Keratinocyte (primary cell): ENCODE measurements at regions not wholly inside any gene's neighbourhood (a gene's known extent, or its start where the extent isn't known, plus 50 kb on each side); places are given as distances from the start of the nearest gene placed in this dataset.

Experiments used
- DNase-seq: peaks from one replicate; pipeline ENCODE4 v3.0.0-alpha.2; 2011; ENCODE audit warnings: low read depth, missing footprints, low spot score
- FAIRE-seq: peaks from 2 replicates; lab custom pipeline; 2011; peaks lifted over from hg19 to GRCh38; lab: Jason Lieb, UNC
- H2AFZ ChIP-seq: 2 replicates; pipeline ENCODE4 v1.6.0; 2012; ENCODE audit warnings: low read length, control low read depth, inconsistent platforms; ENCODE audit not compliant: control insufficient read depth
- H3K27ac ChIP-seq: 2 replicates; pipeline ENCODE4 v1.5.1; 2011; ENCODE audit warnings: low read length; ENCODE audit not compliant: control insufficient read depth, insufficient read depth
- H3K27me3 ChIP-seq: 3 replicates; pipeline ENCODE4 v1.6.0; 2011; ENCODE audit warnings: low read length; ENCODE audit not compliant: control insufficient read depth, insufficient read depth; ENCODE audit errors: extremely low read depth
- H3K36me3 ChIP-seq, 2 experiments: 2 replicates in 1 of 2; 3 replicates in 1 of 2; pipeline ENCODE4 v1.5.1; 2011; ENCODE audit warnings: low read length in 2 of 2, mild to moderate bottlenecking in 1 of 2; ENCODE audit not compliant: control insufficient read depth in 2 of 2, insufficient read depth in 2 of 2; ENCODE audit errors: extremely low read depth in 1 of 2
- H3K4me1 ChIP-seq: 3 replicates; pipeline ENCODE4 v1.5.1; 2011; ENCODE audit warnings: low read length; ENCODE audit not compliant: control insufficient read depth, insufficient read depth; ENCODE audit errors: extremely low read depth
- H3K4me2 ChIP-seq: 3 replicates; pipeline ENCODE4 v1.6.0; 2011; ENCODE audit warnings: low read depth, low read length; ENCODE audit not compliant: control insufficient read depth, insufficient read depth; ENCODE audit errors: extremely low read depth
- H3K4me3 ChIP-seq, 3 experiments: fragments of 200-600 bp in 1 of 3; sonication (generic) in 1 of 3; 2 replicates in 2 of 3; 3 replicates in 1 of 3; pipeline ENCODE4 v1.5.1; 2011 to 2016; ENCODE audit warnings: low read length in 3 of 3, mild to moderate bottlenecking in 3 of 3, control low read depth in 2 of 3, inconsistent platforms in 1 of 3, low read depth in 1 of 3, mixed read lengths in 1 of 3, mixed run types in 1 of 3, moderate library complexity in 1 of 3; ENCODE audit not compliant: control insufficient read depth in 2 of 3, insufficient read depth in 2 of 3; ENCODE audit errors: extremely low read depth in 1 of 3
- H3K79me2 ChIP-seq: 2 replicates; pipeline ENCODE4 v1.6.0; 2012; ENCODE audit warnings: low read length; ENCODE audit not compliant: control insufficient read depth, insufficient read depth
- H3K9ac ChIP-seq: 3 replicates; pipeline ENCODE4 v1.6.0; 2011; ENCODE audit warnings: low read length; ENCODE audit not compliant: control insufficient read depth, insufficient read depth; ENCODE audit errors: extremely low read depth
- H3K9me1 ChIP-seq: 3 replicates; pipeline ENCODE4 v1.6.0; 2011; ENCODE audit warnings: low read length; ENCODE audit not compliant: control insufficient read depth, insufficient read depth; ENCODE audit errors: extremely low read depth
- H3K9me3 ChIP-seq: 2 replicates; pipeline ENCODE4 v1.5.1; 2012; ENCODE audit warnings: low read depth, low read length; ENCODE audit not compliant: control insufficient read depth
- H4K20me1 ChIP-seq: 3 replicates; pipeline ENCODE4 v1.6.0; 2011; ENCODE audit warnings: low read length; ENCODE audit not compliant: control insufficient read depth, insufficient read depth; ENCODE audit errors: extremely low read depth
- CTCF ChIP-seq, 3 experiments: IDR thresholded peaks in 1 of 3; conservative IDR thresholded peaks in 1 of 3; optimal IDR thresholded peaks in 1 of 3; 2 replicates in 2 of 3; 3 replicates in 1 of 3; pipeline versions ENCODE3 to v1.5.1; 2011; ENCODE audit warnings: low read length in 3 of 3, mild to moderate bottlenecking in 3 of 3, moderate library complexity in 2 of 3, control low read depth in 1 of 3, inconsistent platforms in 1 of 3; ENCODE audit not compliant: insufficient read depth in 2 of 3; ENCODE audit errors: extremely low read depth in 1 of 3
- EZH2 ChIP-seq: IDR thresholded peaks from one replicate; pipeline ENCODE4 v1.6.1; 2012; ENCODE audit warnings: inconsistent platforms, mild to moderate bottlenecking, low read length, moderate library complexity
- dilution Hi-C: fragments of 300-500 bp; cut with MboI; formaldehyde crosslinking; loops from one replicate; pipeline ENCODE4 v1.7.0; 2020; ENCODE audit warnings: low sequenced_read_pairs; ENCODE audit not compliant: extremely low pct_ligation_motif_present

DNA sequence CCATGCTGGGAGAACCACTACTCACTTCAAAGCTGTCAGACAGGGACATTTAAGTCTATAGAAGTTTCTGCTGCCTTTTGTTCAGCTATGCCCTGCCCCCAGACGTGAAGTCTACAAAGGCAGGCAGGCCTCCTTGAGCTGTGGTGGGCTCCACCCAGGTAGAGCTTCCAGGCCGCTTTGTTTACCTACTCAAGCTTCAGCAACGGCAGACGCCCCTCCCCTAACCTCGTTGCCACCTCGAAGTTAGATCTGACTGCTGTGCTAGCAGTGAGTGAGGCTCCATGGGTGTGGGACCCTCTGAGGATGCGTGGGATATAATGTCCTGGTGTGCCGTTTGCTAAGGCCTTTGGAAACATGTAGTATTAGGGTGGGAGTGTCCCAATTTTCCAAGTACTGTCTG, 276.7 kb downstream of the ZIC4 start:
- Histone ChIP-seq H3K4me3 (no peak overlapping the region), H3K4me2 (no peak overlapping the region), H3K79me2 (no peaks in the 10 kb centered on the region), H3K36me3 (no peaks in the 10 kb centered on the region), H3K27ac (no peak overlapping the region), H3K9me1 (no peaks in the 10 kb centered on the region), H2AFZ (no peak overlapping the region), H3K9me3 (no peaks in the 10 kb centered on the region), H3K4me1 (no peaks in the 10 kb centered on the region), H3K9ac (no peak overlapping the region), H4K20me1 (no peaks in the 10 kb centered on the region), H3K27me3 (no peaks in the 10 kb centered on the region)
- FAIRE-seq (no peak), DNase-seq (no peak)
- dilution Hi-C loops, result no loop called here
- no peak for TF ChIP-seq EZH2
- no peak for TF ChIP-seq CTCF (optimal IDR thresholded peaks at IDR 0.05 in 1 of 3, IDR thresholded peaks at IDR 0.05 in 1 of 3, conservative IDR thresholded peaks at IDR 0.05 in 1 of 3; ENCODE audit: extremely low read depth in 1 of 3, insufficient read depth in 2 of 3, low read length in 3 of 3)

DNA sequence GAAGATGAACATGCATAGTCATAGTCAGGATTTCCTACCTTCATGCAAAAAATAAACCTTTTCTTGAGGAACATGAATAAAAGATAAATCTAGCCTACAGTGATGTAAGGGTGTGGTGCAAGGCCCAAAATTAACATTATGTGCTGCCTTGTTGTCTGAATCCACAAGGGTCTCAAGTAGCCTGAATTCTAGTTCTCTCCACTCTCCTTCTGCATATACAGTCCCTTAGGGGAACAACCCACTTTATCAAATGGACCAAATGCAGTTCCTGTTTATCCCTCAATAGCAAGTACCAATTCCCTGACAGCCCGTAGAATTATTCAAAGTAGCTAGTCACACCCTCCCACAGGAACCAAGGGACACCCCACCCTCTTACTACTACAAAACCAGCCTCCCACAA, 284.0 kb downstream of the ZIC4 start:
- Histone ChIP-seq H2AFZ (no peak overlapping the region), H3K27me3 (no peaks in the 10 kb centered on the region), H3K9me3 (no peaks in the 10 kb centered on the region), H3K4me3 (no peak overlapping the region), H3K36me3 (no peaks in the 10 kb centered on the region), H3K79me2 (no peaks in the 10 kb centered on the region), H3K27ac (no peak overlapping the region), H4K20me1 (no peaks in the 10 kb centered on the region), H3K9me1 (no peaks in the 10 kb centered on the region), H3K9ac (no peak overlapping the region), H3K4me2 (no peak overlapping the region), H3K4me1 (no peaks in the 10 kb centered on the region)
- FAIRE-seq, result no peak
- DNase-seq, result no peak
- dilution Hi-C loops, result no loop called here
- TF ChIP-seq EZH2 (no peak), CTCF (optimal IDR thresholded peaks at IDR 0.05 in 1 of 3, IDR thresholded peaks at IDR 0.05 in 1 of 3, conservative IDR thresholded peaks at IDR 0.05 in 1 of 3; ENCODE audit: extremely low read depth in 1 of 3, insufficient read depth in 2 of 3, low read length in 3 of 3) (no peak)
